GM18870 (cell line): ENCODE measurements at regions not wholly inside any gene's neighbourhood (a gene's known extent, or its start where the extent isn't known, plus 50 kb on each side); places are given as distances from the start of the nearest gene placed in this dataset.

Experiments
- ATAC-seq: cut with Tn5 transposase; IDR thresholded peaks from one replicate; pipeline ENCODE4 v1.9.1; 2021; ENCODE audit warnings: moderate library complexity; ENCODE audit not compliant: unreplicated experiment

DNA sequence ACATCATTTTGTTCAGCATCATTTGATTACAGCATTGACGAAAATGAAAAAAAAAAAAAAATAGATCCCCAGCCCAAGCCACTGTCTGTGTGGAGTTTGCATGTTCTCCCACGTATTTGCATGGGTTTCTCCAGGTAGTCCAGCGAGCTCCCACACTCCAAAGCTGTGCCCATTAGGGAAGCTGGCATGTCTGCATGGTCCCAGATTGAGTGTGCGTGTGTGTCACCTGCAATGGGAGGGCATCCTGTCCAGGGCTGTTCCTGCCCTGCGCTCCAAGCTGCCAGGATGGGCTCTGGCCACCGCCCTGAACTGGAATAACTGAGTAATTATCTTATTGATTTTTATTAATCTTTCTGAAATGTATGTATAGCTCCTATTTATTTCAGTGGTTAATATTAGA is 88.6 kb downstream of the KLF12 start:
- no peak for ATAC-seq

DNA sequence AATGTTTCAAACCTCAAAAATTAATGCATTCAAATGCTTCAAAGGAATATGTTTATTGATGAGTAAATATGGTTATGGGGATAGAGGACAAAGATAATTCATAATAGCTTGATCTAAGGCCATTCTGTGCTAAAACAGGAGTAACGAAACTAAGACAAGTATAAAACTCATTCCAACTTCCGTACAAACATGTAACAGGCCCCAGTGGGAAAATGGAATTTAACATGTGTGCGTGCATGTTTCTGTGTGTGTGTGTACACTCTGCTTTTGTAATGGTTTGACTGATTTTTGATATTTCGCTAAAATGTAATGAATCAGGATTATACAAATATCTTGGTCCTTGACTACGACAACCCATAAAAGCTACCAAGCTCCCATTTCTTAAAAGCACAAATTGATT is 91.0 kb downstream of the KLF12 start:
- no peak for ATAC-seq

DNA sequence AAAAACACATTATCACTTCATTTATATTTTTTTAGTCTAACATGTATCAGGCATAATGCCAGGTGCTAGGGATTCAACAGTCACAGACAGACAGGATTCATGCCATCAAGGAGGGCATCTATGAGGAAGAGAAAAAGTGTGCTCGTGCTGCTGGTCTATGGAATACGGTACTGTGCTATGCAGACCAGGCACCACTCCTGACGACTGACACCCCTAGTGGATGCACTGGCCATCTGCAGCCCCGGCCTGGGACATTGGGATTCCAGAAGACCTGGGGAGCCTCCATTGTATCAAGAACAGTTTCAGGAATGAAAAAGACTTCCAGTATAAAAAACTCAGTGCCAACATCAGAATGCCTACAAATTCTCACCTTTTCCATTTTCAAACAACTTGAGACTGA is 94.0 kb downstream of the KLF12 start:
- ATAC-seq: peak; percentile 56

DNA sequence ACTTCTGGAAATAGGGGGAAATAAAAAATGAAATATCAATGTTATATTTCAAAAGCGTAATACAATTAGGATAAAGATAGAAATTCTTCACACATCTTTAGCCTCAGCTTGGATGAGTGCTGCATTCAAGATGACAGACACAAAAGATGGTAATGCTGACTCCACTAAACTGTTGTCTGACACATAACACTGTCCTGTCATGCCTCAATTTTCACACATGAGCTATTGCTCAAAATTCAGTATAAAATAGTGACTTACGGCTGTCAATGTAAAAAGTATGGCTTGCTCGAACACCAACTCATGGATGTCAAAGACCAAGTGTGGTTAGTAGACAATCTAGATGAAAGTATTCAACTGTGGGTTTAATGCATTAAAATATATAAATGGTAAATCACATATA is 94.5 kb downstream of the KLF12 start:
- peak; percentile 7 for ATAC-seq

DNA sequence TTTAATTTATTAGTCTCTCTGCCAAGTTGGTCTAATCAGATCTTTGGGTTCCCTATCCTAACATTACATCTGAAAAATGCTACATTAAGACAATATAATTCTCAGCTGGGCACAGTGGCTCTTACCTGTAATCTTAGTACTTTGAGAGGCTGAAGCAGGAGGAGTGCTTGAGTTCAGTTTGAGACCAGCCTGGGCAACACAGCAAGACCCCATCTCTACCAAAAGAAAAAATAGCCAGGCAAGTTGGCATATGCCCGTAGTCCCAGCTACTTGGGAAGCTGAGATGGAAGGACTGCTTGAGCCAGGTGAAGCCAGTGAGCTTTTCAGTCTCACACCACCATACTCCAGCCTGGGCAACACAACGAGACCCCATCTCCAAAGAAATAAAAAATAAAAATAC is 95.0 kb downstream of the KLF12 start:
- ATAC-seq: no peak

DNA sequence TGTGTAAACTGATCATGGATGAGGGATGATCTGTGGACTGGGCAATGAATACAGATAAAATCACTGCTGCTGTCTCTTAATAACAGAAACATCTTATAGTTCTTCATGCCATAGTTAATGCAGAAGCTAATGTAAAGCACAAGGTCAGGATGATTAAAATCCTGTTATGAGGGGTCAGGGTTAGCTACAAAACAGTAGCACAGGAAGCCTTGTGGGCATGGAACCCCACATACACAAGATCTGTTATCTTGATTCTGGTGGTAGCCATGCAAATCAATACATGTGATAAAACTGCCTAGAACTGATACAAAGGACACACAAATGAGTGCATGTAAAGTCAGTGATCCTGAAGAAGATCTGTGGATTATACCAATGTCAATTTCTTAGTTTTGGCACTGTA is 96.4 kb downstream of the KLF12 start:
- no peak for ATAC-seq

DNA sequence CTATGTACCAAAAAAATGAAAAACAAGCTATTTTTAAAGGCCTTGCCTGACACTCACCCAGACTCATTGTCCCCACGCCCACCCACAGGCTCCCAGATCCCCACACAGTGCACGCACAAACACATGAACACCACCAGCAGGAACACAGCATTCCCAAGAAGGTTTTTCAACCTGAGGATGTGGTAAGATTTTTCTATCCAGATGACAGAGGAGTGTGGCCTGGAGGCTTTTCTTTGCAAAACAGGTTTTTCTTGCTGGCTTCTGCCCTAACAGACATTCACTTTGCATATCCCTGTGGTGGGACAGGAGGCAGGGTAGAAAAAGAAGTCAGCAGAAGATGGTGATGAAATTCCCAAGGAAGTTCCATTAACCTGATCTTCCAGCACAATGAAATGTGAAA is 97.8 kb downstream of the KLF12 start:
- no peak for ATAC-seq

DNA sequence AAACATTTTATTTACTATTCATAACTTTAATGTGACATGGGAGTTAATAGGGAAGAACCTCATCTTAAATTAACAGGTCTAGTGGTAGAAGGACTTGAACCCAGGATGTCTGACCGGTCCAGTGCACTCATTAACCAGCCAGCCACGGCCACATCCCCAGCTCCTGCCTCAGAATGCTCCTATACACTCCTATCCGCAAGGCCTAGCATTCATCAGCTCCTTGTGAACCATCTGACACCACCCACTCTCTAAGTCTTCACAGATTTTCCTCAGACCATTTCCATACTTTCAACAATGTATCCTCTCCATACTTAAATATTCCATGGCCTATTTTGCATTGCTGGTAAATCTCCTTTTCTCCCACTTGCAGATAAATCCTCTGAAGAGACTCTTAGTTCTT is 98.3 kb downstream of the KLF12 start:
- ATAC-seq: no peak

DNA sequence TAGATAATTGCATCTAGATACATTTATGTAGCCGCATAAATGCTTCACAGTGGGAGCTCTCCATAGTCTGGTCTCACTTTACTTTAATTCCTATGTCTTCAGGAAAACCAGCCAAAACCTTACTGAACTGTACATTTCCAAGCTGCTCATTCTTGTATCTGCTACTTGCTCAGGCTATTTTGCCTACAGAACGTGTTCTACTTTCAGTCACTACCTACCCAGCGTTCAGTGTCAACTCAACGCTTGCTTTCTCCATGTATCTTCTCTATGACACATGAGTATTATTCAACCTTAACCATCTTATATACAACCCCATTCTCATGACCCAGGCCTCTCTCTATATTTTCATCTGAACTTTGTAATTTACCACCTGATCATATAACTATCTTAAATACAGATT is 101.9 kb downstream of the KLF12 start:
- ATAC-seq: no peak

DNA sequence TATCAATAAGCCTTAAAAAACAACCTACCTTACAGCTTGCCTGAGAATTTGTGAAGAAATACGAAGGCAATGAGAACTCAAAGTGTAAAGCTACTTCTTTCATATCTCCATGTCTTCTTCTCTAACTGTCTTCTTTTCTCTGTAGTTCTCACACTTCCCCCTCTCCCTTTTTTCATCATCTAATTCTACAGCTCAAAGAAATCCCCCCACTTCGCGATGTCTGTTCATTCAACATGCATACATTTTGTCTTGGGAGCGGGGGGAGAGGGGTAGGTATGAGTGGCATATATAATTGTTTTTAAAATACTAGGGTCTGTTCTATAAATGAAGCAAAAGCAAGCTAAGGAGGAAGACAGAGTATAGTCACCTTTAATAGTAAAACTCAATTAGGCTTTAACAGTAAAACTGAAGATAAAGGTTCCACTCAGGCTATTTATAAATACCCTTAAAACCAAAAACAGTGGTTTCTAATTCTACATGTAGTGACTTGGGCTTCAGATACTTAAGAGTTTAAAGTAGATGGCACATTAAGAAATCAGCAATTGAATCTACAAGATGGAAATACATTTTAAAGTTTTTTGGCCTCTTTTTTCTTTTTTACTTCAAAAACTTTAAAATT is 106.9 kb downstream of the KLF12 start:
- peak; percentile 51 for ATAC-seq

DNA sequence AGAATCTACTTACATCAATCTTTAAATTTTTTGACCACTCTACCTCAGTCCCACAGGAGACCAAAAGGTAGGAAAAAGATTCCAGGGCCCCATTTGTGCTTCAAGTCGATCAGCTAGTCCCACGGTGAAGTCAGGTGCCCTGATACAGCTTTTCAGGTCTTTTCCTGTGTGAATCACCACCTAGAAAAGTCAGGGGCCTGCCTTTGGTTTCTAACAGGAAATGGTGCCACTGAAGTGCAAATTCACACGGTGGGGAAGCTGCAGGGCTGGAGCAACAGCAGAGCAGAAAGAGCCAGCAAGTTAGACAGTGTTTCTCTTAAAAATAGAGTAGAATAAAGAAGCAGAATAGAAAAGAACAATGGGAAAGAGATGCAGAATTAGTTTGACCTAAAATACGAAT is 107.5 kb downstream of the KLF12 start:
- peak; percentile 84 for ATAC-seq

DNA sequence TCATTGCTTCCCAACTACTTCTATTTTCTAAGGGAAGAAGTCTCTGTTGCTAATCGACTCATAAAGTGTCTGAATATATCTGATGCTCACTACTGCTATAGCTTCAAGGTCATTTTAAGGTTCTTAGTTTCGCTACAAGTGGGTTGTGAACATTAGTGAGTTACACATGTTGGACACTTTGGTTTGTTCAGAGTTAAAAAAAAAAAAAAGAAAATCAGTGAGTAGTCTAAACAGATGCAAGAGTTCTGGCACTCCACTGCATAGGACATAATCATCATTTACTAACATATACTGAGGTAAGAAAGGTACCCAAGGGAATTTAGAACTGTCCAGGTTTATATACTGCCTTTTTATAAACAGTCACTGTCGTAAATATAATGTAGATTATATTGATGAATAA is 108.8 kb downstream of the KLF12 start:
- no peak for ATAC-seq

DNA sequence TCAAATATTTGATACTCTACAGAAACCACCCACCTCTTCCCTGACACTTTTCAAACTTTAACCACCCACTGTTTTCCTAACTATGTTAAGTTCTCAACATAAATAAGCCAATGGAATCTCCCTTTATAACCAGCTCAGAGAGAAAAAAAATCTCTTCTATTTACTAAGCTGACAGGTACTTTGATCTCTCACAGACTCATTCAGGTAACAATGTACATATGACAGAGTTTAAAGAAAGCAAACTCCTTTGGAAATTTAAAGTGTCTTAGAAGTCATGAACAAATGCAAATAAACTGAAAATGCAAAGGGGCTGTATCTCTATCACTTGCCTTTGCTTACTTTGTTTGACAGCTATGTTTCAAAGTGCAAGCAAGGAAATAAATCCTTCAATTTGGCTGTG is 109.3 kb downstream of the KLF12 start:
- ATAC-seq: no peak

DNA sequence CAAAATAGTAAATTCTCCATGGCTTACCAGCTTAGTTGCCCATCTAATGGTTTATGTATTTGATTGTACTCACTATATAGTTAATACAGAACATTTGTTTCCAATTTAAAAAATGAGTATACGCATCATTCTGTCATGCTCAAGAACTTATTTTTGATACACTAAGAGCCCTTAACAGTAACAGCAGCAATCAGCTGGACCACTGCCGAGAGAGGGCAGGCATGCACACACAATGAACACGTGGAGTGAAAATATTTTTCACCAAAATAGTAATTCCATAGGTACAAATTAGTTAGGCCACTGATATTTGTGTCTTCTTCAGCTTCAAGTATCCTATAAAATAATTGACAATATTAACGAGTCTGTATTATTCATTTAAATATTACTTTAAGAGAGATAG is 109.9 kb downstream of the KLF12 start:
- no peak for ATAC-seq

DNA sequence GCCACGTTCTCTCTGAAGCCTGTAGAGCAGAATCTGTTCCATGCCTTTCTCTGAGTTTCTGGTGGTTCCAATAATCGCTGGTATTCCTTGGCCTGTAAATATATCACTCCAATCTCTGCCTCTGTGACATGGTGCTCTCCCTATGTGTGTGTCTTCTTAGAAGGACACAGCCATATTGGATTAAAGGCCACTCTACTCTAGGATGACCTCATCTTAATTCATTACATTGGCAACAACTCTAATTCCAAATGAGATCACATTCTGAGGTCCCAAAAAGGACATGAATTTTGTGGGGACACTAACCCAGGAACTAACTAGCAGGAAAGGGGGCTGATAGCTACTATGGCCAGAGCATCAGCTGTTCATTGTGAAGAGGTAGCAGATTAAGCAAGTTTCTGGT is 110.7 kb downstream of the KLF12 start:
- ATAC-seq: no peak

DNA sequence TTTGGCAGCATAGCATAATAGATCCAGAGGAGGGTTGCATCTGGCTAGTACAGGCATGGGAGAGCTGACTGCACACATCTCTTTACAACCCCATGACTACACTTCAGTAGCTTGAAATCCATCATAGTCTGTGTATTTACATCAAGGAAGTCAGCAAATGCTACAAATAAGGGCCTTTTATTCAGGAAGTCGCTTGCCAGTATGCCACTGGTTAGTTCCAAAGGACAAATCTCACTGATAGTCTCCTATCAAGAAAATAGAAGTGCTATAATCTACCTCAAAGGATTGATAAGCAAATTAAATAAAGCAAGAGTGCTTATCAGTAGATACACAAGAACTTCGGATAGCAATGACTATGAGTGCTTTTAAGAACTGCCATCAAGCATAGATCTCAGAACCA is 112.7 kb downstream of the KLF12 start:
- no peak for ATAC-seq

DNA sequence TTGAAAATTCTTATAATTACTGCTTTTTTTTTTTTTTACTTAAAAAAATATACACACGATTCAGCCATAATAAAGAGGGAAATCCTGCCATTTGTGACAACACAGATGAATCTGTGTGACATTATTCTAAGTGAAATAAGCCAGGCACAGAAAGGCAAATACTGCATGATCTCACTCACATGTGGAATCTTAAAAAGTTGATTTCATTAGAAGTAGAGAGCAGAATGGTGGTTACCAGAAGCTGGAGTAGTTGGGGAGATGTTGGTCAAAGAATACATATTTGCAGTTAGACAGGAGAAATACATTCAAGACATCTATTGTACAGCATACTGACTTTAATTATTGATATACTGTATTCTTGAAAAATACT is 116.2 kb downstream of the KLF12 start:
- no peak for ATAC-seq

DNA sequence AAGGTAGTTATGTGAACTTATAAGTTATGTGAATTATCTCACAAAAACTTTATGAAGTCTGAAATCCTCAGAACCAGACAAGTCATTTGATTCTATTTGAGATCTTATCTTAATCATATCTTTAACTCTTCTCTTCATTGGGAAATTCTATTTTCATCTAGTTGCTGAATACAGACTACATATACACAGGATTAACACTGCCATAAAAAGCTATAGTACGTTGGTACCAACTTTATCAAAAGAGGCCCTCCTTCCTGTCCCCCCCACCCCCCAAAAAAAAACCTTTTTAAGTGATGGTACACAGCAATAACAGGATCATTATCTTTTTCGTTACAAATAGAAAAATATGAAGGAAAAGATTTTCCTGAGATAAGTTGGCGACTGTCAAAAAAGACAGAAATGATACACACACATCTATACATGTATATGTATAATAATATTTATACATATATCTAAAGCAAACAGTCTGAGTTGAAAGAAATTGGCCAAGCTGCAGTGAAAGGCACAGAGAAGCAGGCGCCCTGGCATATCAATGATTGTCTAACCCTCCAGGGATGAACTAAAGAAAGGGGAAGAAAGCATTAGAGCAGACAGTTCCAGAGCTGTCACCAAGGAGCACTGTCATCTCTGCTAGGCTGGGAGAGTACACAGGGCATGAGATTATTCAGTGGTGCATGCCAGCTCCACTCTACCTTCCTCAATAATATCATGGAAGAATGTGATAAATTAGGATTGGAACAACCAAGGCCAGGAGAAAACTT is 116.7 kb downstream of the KLF12 start:
- peak; percentile 58 for ATAC-seq

DNA sequence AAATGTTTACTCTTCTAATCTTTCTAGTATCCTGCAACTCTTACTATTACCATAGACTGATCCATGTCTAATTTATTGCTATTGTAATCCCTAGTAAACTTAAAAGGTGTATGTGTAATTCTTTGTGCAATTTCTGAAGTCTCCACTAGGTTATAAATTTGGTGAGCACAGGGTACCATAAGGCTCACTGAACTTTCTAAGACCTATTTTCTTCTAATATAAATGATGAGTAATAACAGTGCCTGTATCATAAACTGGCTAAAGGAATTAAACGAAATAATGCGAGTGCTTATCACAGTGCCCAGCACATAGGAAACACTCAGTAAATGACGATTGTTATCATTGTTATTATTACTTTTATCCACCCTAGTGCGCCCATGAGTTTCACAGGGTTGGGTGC is 119.1 kb downstream of the KLF12 start:
- no peak for ATAC-seq

DNA sequence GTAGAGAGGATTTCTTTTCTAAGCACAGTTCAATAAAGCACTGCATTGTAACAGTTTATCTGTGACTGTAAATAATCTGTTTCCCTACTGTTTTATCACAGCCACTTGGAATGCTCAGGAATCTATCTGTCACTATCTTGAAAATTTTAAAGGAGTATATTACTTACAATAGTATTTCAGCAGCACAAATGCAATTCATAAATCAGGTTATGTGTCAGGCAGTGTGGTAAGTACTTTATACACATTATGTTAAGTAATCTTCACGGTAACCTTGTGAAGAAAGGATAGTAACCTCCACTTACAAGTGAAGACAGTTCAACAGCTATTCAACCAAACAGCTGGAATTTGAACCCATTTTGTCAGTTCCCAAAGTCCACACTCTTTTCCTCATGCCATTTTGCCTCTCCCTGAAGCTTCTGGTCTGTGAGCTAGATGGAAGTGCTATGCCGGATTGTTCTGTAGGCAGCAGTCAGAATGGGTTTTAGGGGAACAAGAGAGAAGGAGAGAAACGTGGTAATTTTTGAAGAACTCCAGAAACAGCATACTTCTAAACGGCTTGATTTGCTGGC is 125.0 kb downstream of the KLF12 start:
- no peak for ATAC-seq

DNA sequence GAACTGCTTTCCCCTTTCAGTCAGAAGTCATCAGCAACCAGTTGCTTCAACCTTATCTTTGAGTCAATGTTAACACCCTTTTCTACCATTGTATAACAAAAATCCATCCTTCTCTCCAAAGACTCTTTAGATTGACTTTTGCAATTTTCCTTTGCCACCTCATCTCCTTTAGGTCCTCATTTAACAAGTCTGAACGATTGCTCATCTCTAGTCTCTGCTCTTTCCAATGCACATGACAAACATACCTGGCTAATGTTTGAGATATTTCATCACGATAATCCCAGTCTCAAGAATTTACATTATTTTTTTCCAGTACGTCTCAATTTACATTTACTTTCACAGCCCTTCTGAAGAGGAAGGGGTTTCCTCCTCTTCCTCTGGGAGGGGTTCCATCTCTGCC is 127.5 kb downstream of the KLF12 start:
- no peak for ATAC-seq

DNA sequence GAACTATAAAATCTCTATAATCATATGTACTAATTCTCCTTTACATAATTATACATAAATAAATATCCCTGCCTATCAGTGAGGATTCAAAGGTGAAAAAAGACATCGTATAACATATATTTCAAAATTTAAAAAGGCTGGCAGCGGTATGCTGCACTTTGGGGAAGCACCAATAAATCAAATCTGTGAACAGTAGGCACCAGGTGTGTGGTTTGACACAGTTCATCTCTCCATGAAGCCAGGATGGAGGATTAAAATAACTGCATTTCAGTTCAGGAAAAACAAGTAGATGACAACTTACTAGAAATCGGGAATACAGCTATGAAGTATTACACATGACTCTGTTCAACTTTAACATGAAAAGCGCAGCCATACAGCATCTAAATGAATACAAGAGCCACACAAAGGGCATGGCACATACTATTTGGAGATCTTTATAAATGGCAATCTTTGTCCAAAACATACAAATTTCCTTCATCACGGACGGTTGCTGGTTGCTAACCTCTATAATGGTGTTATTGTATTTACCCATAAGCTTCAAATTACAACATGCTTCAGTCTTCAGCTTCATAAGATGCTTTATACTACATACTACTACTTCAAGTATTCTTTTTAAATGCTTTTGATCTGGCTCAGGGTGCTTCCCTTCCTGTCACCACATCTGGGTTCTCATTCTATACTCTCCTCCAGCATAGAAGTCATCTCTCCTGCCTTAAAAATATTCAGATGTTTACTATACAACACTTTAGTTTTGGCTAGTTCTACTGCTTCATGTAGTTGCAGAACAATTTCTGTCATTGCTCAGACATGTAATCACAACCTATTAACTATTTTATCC is 128.7 kb downstream of the KLF12 start:
- ATAC-seq: no peak
